Psoas muscle (tissue), 7 donors: ENCODE measurements at regions not wholly inside any gene's neighbourhood (a gene's known extent, or its start where the extent isn't known, plus 50 kb on each side); places are given as distances from the start of the nearest gene placed in this dataset.
A peak's percentile ranks its signal among the peaks of the same experiment; 100 is the strongest.
"Not testable (repeated sequence)": the region's sequence is repeated elsewhere in the genome, so short reads cannot be mapped to it uniquely, and the experiment has no call there.

Source experiments
- ATAC-seq, 4 donors: fragments of 200-7000 bp; cut with Tn5 transposase; one replicate each; pipeline ENCODE4 v1.9.1; 2020; ENCODE audit warnings: moderate library complexity in 3 of 4, mild to moderate bottlenecking in 2 of 4
- DNase-seq, 2 donors: peaks; one replicate each; pipeline ENCODE4 v3.0.0-alpha.2; 2020
- H3K27ac ChIP-seq: fragments of 200-600 bp; one replicate; pipeline ENCODE4 v1.8.0; 2022
- H3K27me3 ChIP-seq, 3 donors: fragments of 200-600 bp in 1 of 3; one replicate each; pipeline versions ENCODE4 v1.6.1 to v1.8.0; 2013 to 2022; ENCODE audit warnings: low read length in 2 of 3, mild to moderate bottlenecking in 2 of 3, moderate library complexity in 1 of 3; ENCODE audit not compliant: insufficient read depth in 3 of 3
- H3K36me3 ChIP-seq, 2 donors: fragments of 200-600 bp in 1 of 2; one replicate each; pipeline versions ENCODE4 v1.6.1 to v1.8.0; 2013 to 2022; ENCODE audit warnings: low read depth in 1 of 2, mild to moderate bottlenecking in 1 of 2, moderate library complexity in 1 of 2; ENCODE audit not compliant: insufficient read depth in 1 of 2
- H3K4me1 ChIP-seq: fragments of 200-600 bp; one replicate; pipeline ENCODE4 v1.8.0; 2022
- H3K4me3 ChIP-seq: fragments of 200-600 bp; one replicate; pipeline ENCODE4 v1.8.0; 2022; ENCODE audit warnings: mild to moderate bottlenecking
- H3K9me3 ChIP-seq: fragments of 200-600 bp; one replicate; pipeline ENCODE4 v1.8.0; 2022
- WGBS, 3 donors: extraction: QIAGEN DNeasy Blood & Tissue Kit; methylation state at CpG; one replicate each; pipeline versions ENCODE4 v1.1.6 to v1.1.7; 2013; 5-methylcytosine and 5-hydroxymethylcytosine counted together
- intact Hi-C, 2 donors: fragments of 100-400 bp; cut with DNase I; formaldehyde crosslinking; loops; one replicate each; pipeline versions ENCODE4 v1.11.0 to v1.14.2; 2022
- TF ChIP-seq, protein P1 (sequence below): fragments of 200-600 bp; IDR thresholded peaks from one replicate; pipeline ENCODE4 v1.8.0; 2022; ENCODE audit warnings: antibody characterized with exemption
- donor health status: healthy with polysubstance abuse.
- donor health status: DM: no; HTN: no; CAD: no; lungs with moderate emphysema.
- donor health status: Bipolar disorder and iron deficiency.
- donor health status: healthy.
- donor health status: DM: yes; HTN: yes; CAD: no.
- donor health status: DM: no; HTN: no; CAD: no.
- donor health status: DM: yes; HTN: yes; CAD: no.

DNA sequence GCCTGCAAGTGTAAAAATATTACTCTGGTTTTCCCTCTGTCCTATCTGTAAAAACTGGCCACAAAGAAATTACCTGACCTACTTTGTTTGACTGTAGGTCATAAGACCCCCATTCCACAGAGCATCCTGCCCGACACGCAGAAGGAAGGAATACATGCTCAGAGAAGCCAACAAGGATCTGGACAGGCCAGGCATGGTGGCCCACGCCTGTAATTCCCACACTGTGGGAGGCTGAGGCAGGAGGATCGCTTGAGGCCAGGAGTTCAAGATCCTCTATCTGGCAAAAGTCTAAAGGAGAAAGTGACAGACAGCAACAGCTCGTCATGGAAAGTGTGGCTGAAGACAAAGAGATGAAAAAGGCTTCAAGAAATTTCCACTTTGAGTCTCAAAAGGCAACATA is 78.2 kb upstream of the RNU2-1 start:
- no peak overlapping the region for H3K27ac ChIP-seq
- intact Hi-C loops, result no loop called here

DNA sequence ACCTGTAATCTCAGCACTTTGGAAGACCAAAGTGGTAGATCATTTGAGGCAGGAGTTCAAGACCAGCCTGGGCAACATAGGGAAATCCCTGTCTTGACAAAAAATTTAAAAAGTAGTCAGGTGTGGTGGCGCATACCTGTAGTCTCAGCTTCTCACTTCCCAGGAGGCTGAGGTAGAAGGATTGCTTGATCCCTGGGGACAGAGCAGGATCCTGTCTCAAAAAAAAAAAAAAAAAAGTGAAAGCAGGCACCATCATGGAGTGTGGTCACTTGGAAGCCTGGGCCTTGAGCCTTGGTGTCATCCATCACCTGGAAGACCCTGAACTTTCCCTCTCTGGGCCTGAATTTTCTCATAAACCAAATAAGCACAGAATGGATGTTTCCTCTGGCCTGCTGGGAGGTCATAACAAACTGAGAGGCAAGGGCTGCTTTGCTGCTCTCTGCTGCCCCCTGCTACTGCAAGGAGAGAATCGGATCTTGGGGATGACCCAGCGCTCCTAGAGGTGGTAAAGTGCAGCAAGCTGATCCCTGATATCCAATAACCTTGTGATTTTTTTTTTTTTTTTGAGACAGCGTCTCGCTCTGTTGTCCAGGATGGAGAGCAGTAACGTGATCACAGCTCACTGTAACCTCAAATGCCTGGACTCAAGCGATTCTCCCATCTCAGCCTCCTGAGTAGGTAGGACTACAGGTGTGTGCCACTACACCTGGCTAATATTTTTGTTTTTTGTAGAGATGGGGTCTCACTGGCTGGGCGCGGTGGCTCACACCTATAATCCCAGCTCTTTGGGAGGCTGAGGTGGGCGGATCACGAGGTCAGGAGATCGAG is 75.9 kb upstream of the RNU2-1 start:
- WGBS, 3 donors, result 26 to 34% (median 30%) methylated on average over 11 to 12 of the region's 12 CpGs
- intact Hi-C loops, result no loop called here
- ATAC-seq, result no peak
- no peak overlapping the region for H3K4me3 ChIP-seq
- TF ChIP-seq, protein P1, sequence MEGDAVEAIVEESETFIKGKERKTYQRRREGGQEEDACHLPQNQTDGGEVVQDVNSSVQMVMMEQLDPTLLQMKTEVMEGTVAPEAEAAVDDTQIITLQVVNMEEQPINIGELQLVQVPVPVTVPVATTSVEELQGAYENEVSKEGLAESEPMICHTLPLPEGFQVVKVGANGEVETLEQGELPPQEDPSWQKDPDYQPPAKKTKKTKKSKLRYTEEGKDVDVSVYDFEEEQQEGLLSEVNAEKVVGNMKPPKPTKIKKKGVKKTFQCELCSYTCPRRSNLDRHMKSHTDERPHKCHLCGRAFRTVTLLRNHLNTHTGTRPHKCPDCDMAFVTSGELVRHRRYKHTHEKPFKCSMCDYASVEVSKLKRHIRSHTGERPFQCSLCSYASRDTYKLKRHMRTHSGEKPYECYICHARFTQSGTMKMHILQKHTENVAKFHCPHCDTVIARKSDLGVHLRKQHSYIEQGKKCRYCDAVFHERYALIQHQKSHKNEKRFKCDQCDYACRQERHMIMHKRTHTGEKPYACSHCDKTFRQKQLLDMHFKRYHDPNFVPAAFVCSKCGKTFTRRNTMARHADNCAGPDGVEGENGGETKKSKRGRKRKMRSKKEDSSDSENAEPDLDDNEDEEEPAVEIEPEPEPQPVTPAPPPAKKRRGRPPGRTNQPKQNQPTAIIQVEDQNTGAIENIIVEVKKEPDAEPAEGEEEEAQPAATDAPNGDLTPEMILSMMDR, result no peak
- no peaks in the 10 kb centered on the region for H3K36me3 ChIP-seq
- H3K27me3 ChIP-seq, result no peaks in the 10 kb centered on the region
- H3K4me1 ChIP-seq, result no peaks in the 10 kb centered on the region
- no peak for DNase-seq
- no peaks in the 10 kb centered on the region for H3K9me3 ChIP-seq
- H3K27ac ChIP-seq, result no peak overlapping the region

More for the DNA sequence above, 78.2 kb upstream of the RNU2-1 start:
- Histone ChIP-seq H3K36me3 (no peaks in the 10 kb centered on the region), H3K4me1 (no peaks in the 10 kb centered on the region), H3K4me3 (no peak overlapping the region), H3K27me3 (no peaks in the 10 kb centered on the region), H3K9me3 (no peaks in the 10 kb centered on the region)
- WGBS, 3 donors, result 90 to 93% (median 92%) methylated on average over 5 of the region's 5 CpGs
- TF ChIP-seq, protein P1, result no peak
- no peak for DNase-seq
- no peak for ATAC-seq

DNA sequence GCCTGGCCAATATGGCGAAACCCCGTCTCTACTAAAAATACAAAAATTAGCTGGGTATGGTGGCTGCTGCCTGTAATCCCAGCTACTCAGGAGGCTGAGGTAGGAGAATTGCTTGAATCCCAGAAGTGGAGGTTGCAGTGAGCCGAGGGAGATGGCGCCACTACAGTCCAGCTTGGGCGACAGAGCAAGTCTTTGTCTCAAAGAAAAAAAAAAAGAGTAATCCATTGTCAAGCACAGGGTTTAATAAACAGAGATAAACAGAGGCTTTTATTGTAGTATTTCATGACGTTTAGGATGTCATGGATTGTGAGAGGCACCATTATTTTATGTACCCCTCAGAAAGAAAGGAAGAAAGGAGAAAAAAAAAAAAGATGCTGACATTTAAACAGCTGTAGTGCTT is 75.2 kb upstream of the RNU2-1 start:
- no peaks in the 10 kb centered on the region for H3K27me3 ChIP-seq
- intact Hi-C loops, result no loop called here
- WGBS, 3 donors, result 70 to 82% (median 73%) methylated on average over 6 of the region's 6 CpGs
- H3K27ac ChIP-seq, result no peak overlapping the region
- H3K4me3 ChIP-seq, result no peak overlapping the region
- TF ChIP-seq, protein P1, result no peak
- no peak for DNase-seq
- H3K9me3 ChIP-seq, result no peaks in the 10 kb centered on the region
- no peaks in the 10 kb centered on the region for H3K36me3 ChIP-seq
- no peak for ATAC-seq
- no peaks in the 10 kb centered on the region for H3K4me1 ChIP-seq

DNA sequence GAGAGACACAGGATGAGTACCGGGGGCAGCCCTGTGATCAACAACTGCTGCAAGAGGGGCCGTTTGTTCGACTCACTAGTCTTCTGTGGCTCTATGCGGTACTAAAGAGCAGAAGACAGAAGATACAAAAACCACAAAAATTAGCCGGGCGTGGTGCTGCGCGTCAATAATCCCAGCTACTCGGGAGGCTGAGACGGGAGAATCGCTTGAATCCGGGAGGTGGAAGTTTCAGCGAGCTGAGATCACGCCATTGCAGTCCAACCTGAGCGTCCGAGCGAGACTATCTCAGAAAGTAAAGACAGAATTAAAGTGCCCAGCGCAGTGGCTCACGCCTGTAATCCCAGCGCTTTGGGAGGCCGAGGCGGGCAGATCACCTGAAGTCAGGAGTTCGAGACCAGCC is 71.0 kb upstream of the RNU2-1 start:
- H3K36me3 ChIP-seq, ATAC-seq, H3K27me3 ChIP-seq, H3K4me1 ChIP-seq, intact Hi-C loops, H3K9me3 ChIP-seq, H3K4me3 ChIP-seq, H3K27ac ChIP-seq, DNase-seq: not testable (repeated sequence)
- WGBS, 3 donors, result 86 to 96% (median 93%) methylated on average over 5 to 14 of the region's 23 CpGs

DNA sequence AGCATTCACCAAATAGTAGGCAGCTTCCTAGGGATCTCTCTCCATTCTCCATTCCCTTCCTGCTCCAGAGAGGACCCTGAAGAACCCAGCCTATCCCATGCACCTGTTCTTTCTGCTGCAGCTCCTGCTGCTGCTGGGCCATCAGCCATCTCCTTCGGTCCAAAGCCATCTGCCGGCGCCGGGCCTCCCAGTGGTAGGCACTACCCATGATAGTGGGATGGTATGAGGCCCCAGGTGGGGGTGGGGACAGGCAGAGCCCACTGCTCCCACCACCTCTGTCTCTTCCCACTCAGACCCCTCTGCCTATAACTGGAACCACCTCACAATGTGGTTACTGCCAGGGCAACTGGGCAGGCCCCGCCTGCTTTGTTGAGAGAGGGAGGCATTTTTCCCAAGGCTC is 69.3 kb upstream of the RNU2-1 start:
- H3K27me3 ChIP-seq, H3K4me3 ChIP-seq, H3K27ac ChIP-seq, intact Hi-C loops, H3K4me1 ChIP-seq, H3K36me3 ChIP-seq, DNase-seq, H3K9me3 ChIP-seq: not testable (repeated sequence)
- peak; percentile 25 to 50 (median 36) for ATAC-seq
- WGBS, 3 donors, result no CpG with 5 or more reads among the region's 5 CpGs

DNA sequence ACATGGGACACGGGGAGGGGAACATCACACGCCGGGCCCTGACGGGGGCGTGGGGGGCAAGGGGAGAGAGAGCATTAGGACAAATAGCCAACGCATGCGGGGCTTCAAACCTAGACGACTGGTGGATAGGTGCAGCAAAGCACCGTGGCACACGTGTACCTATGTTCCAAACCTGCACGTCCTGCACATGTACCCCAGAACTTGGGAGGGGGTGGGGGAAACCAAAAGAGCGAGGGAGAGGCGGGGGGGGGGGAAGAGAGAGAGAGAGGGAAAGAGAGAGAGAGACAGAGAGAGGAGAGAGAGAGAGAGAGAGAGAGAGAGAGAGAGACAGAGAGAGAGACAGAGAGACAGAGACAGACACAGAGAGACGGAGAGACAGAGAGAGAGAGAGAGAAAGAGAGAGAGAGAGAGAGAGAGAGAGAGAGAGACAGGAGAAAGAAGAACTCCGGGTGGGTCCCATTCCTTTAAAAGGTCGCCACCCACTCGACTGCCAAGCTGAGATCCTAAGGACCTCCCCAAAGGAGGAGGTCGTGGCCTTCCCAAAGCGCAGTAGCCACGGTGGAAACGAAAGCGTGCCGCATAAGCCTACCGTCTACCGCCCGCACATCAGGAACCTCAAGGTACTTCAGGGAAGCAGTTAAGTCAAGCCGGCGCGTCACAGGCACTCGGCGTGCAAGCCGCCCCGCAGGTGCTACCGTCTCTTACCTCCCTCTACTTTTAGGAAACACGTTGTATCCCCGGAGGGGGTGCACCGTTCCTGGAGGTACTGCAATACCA is 65.7 kb upstream of the RNU2-1 start:
- H3K36me3 ChIP-seq, H3K4me1 ChIP-seq, H3K9me3 ChIP-seq, H3K4me3 ChIP-seq, DNase-seq, H3K27ac ChIP-seq, H3K27me3 ChIP-seq, intact Hi-C loops: not testable (repeated sequence)
- WGBS, 3 donors, result no CpG with 5 or more reads among the region's 37 CpGs
- ATAC-seq, result peak in 1 of 4 donors; percentile 61

DNA sequence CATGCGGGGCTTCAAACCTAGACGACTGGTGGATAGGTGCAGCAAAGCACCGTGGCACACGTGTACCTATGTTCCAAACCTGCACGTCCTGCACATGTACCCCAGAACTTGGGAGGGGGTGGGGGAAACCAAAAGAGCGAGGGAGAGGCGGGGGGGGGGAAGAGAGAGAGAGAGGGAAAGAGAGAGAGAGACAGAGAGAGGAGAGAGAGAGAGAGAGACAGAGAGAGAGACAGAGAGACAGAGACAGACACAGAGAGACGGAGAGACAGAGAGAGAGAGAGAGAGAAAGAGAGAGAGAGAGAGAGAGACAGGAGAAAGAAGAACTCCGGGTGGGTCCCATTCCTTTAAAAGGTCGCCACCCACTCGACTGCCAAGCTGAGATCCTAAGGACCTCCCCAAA is 55.9 kb upstream of the RNU2-1 start:
- ATAC-seq, result peak in 1 of 4 donors; percentile 71
- DNase-seq, H3K27me3 ChIP-seq, H3K9me3 ChIP-seq, H3K36me3 ChIP-seq, intact Hi-C loops, H3K4me3 ChIP-seq, H3K4me1 ChIP-seq, H3K27ac ChIP-seq: not testable (repeated sequence)
- no CpG with 5 or more reads among the region's 11 CpGs for WGBS, 3 donors

DNA sequence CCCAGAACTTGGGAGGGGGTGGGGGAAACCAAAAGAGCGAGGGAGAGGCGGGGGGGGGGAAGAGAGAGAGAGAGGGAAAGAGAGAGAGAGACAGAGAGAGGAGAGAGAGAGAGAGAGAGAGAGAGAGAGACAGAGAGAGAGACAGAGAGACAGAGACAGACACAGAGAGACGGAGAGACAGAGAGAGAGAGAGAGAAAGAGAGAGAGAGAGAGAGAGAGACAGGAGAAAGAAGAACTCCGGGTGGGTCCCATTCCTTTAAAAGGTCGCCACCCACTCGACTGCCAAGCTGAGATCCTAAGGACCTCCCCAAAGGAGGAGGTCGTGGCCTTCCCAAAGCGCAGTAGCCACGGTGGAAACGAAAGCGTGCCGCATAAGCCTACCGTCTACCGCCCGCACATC is 49.8 kb upstream of the RNU2-1 start:
- ATAC-seq, H3K4me1 ChIP-seq, intact Hi-C loops, DNase-seq, H3K36me3 ChIP-seq, H3K9me3 ChIP-seq, H3K4me3 ChIP-seq, H3K27ac ChIP-seq, H3K27me3 ChIP-seq: not testable (repeated sequence)
- no CpG with 5 or more reads among the region's 15 CpGs for WGBS, 3 donors
